ENCODE measurements at regions not wholly inside any gene's neighbourhood (a gene's known extent, or its start where the extent isn't known, plus 50 kb on each side); places are given as distances from the start of the nearest gene placed in this dataset.

DNA sequence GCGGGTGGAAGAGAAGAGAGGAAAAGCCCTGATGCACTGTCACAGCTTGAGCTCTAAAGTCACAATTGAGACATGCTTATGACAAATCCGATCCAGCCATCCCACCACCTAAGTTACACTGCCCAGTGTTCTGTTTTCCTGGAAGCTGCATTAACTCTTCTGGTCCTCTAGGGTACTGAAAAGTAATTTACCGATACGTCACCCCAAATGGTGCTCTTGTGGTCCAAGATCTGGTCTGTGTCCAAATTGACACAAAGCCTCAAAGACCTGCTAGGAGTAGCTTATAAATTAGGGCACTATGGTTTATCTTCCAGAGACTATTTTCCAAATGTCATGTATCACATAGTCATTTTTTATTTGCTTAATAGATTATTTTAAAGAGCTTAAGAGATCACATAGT is 186.7 kb upstream of the ETAA1 start:
- no peak for DNase-seq (ENCODE audit: low read depth)
- TF ChIP-seq, protein P1, sequence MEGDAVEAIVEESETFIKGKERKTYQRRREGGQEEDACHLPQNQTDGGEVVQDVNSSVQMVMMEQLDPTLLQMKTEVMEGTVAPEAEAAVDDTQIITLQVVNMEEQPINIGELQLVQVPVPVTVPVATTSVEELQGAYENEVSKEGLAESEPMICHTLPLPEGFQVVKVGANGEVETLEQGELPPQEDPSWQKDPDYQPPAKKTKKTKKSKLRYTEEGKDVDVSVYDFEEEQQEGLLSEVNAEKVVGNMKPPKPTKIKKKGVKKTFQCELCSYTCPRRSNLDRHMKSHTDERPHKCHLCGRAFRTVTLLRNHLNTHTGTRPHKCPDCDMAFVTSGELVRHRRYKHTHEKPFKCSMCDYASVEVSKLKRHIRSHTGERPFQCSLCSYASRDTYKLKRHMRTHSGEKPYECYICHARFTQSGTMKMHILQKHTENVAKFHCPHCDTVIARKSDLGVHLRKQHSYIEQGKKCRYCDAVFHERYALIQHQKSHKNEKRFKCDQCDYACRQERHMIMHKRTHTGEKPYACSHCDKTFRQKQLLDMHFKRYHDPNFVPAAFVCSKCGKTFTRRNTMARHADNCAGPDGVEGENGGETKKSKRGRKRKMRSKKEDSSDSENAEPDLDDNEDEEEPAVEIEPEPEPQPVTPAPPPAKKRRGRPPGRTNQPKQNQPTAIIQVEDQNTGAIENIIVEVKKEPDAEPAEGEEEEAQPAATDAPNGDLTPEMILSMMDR (IDR thresholded peaks at IDR 0.05; ENCODE audit: insufficient read depth, low read depth, low read length, missing control alignments) = peak; percentile 4
- no peak overlapping the region for H3K4me3 ChIP-seq (ENCODE audit: low read length)

- DNase-seq (ENCODE audit: low read depth) = no peak
- no peak overlapping the region for H3K4me3 ChIP-seq (ENCODE audit: low read length)
- TF ChIP-seq, protein P1 (IDR thresholded peaks at IDR 0.05; ENCODE audit: insufficient read depth, low read depth, low read length, missing control alignments) = no peak
Observed at GRCh38 chr2:67212203-67212602, 184.9 kb upstream of the ETAA1 start.

DNA sequence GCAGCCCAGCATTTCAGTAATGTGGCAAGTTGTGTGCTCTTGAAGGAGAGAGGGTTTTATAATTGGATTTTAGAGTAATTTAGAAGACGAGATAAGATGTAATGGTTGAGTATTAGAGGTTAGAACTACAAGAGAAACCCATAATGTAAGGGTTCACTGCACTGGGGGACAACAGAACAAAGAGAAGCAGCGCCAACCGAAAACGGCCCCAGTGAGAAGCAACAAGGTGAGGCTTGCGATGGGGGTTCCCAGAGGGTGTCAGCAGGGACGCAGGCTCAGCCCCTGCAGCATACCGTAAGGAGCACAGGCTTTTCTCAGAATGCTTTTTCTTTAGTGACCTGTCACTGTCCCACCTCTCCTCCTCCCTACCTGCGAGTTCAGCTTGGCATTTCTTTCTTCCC is 183.9 kb upstream of the ETAA1 start:
- H3K4me3 ChIP-seq (ENCODE audit: low read length) = no peak overlapping the region
- no peak for DNase-seq (ENCODE audit: low read depth)
- TF ChIP-seq, protein P1 (IDR thresholded peaks at IDR 0.05; ENCODE audit: insufficient read depth, low read depth, low read length, missing control alignments) = no peak

DNA sequence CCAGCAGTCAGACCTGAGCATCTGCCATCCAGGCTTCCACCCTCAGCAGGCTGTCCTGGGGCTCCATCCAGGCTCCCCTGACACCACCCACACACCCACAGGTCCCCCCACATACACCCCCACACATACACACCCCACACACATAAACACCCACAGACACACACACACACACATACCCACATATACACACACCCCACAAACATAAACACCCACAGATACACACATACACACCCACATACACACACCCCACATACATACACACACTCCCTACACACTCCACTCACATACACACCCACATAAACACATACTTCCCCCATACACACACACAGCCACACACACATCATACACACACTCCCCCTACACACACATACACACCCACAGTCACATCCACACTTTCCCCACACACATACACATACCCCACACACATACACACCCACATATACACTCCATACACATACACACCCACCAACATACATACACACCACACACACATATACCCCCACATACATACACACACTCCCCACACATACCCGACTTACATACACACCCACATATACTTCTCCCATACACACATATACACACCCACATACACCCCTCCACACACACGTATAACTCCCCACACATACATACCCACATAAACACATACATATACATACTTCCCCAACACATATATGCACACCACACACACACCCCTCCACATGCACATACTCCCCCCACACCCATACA is 183.3 kb upstream of the ETAA1 start:
- no peak for DNase-seq (ENCODE audit: low read depth)
- H3K4me3 ChIP-seq (ENCODE audit: low read length) = no peak overlapping the region
- TF ChIP-seq, protein P1 (IDR thresholded peaks at IDR 0.05; ENCODE audit: insufficient read depth, low read depth, low read length, missing control alignments) = no peak

GRCh38 chr2:67214585-67215185 is 182.4 kb upstream of the ETAA1 start:
- no peak overlapping the region for H3K4me3 ChIP-seq (ENCODE audit: low read length)
- DNase-seq (ENCODE audit: low read depth) = no peak
- TF ChIP-seq, protein P1 (IDR thresholded peaks at IDR 0.05; ENCODE audit: insufficient read depth, low read depth, low read length, missing control alignments) = no peak

- no peak overlapping the region for H3K4me3 ChIP-seq (ENCODE audit: low read length)
- DNase-seq (ENCODE audit: low read depth) = peak; percentile 79
- TF ChIP-seq, protein P1 (IDR thresholded peaks at IDR 0.05; ENCODE audit: insufficient read depth, low read depth, low read length, missing control alignments) = peak; percentile 77
Observed at GRCh38 chr2:67215214-67216055, 181.7 kb upstream of the ETAA1 start.
